Muscle layer of colon (tissue), 2 donors: ENCODE measurements at regions not wholly inside any gene's neighbourhood (a gene's known extent, or its start where the extent isn't known, plus 50 kb on each side); places are given as distances from the start of the nearest gene placed in this dataset.
"Not testable (repeated sequence)": the region's sequence is repeated elsewhere in the genome, so short reads cannot be mapped to it uniquely, and the experiment has no call there.

Experiments
- H3K27ac ChIP-seq: one replicate; pipeline ENCODE4 v1.7.0; 2013; ENCODE audit warnings: low read depth, mild to moderate bottlenecking, low read length, moderate library complexity
- H3K27me3 ChIP-seq, 2 donors: one replicate each; pipeline ENCODE4 v1.7.0; 2013; ENCODE audit warnings: low read length in 2 of 2, mild to moderate bottlenecking in 2 of 2; ENCODE audit not compliant: insufficient read depth in 2 of 2, control insufficient read depth in 1 of 2
- H3K36me3 ChIP-seq: one replicate; pipeline ENCODE4 v1.7.0; 2013; ENCODE audit warnings: mild to moderate bottlenecking, low read length; ENCODE audit not compliant: insufficient read depth
- H3K4me1 ChIP-seq: one replicate; pipeline ENCODE4 v1.7.0; 2013; ENCODE audit warnings: mild to moderate bottlenecking, low read length; ENCODE audit not compliant: insufficient read depth
- H3K4me3 ChIP-seq, 2 donors: one replicate each; pipeline ENCODE4 v1.7.0; 2013; ENCODE audit warnings: low read length in 2 of 2, low read depth in 1 of 2, mild to moderate bottlenecking in 1 of 2, moderate library complexity in 1 of 2
- H3K9ac ChIP-seq: one replicate; pipeline ENCODE4 v1.7.0; 2013; ENCODE audit warnings: low read length
- H3K9me3 ChIP-seq: one replicate; pipeline ENCODE4 v1.7.0; 2013; ENCODE audit warnings: mild to moderate bottlenecking, low read length
- donor health status: abdominal sarcoma.
- donor health status: Adenocarcinoma of cecum.

GRCh38 chr16:59683709-59684108 is 949.6 kb upstream of the GOT2 start:
- Histone ChIP-seq H3K27me3 (no peaks in the 10 kb centered on the region), H3K9ac (no peak overlapping the region), H3K36me3 (no peaks in the 10 kb centered on the region), H3K4me3 (no peak overlapping the region), H3K9me3 (no peaks in the 10 kb centered on the region), H3K27ac (no peak overlapping the region), H3K4me1 (no peaks in the 10 kb centered on the region)

- H3K4me3 ChIP-seq, result no peak overlapping the region
- no peaks in the 10 kb centered on the region for H3K9me3 ChIP-seq
- no peak overlapping the region for H3K9ac ChIP-seq
- no peaks in the 10 kb centered on the region for H3K4me1 ChIP-seq
- H3K27ac ChIP-seq, result no peak overlapping the region
- H3K36me3 ChIP-seq, result no peaks in the 10 kb centered on the region
- no peaks in the 10 kb centered on the region for H3K27me3 ChIP-seq
Observed at GRCh38 chr16:59665618-59666220, 931.6 kb upstream of the GOT2 start.

DNA sequence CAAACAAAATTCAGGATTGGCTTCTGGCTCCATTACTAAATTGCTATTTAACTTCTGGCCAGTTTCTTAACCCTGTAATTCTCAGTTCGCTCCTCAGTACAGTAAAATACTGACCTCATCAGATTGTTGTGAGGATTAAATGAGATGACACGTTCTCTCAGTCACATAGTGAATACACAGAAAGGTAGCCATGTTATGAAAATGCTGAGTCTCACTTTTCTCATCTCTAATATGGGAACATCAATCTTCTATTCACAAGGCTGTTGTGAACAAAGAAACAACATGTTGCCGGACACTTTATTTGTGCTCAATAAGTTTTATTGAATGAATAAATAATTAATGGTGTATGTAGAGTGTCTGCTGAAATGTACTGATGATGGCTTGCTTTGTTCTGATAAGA is 924.5 kb upstream of the GOT2 start:
- Histone ChIP-seq H3K4me3 (no peak overlapping the region), H3K9me3 (no peaks in the 10 kb centered on the region), H3K27ac (no peak overlapping the region), H3K27me3 (no peaks in the 10 kb centered on the region), H3K9ac (no peak overlapping the region), H3K4me1 (peaks cover 19% of the 10 kb centered on the region), H3K36me3 (no peaks in the 10 kb centered on the region)

DNA sequence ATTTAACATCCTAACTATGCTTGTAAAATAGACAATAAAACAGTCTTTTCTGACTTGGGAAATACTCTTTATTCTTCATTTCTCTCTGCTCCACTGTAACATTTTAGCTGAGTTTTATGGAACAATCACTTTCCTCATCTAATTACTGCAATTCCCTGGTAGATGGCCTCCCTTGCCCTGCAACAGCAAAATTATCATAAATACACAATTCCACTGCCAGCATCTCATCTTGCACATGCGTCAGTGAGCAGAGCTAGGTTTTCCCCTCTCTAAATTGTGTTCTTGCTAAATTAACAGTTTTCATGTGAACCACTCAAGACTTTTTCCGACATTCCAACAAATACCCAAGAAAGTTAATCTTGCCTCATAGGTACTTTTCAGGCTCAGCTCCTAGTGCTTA is 920.9 kb upstream of the GOT2 start:
- Histone ChIP-seq H3K9me3 (no peaks in the 10 kb centered on the region), H3K36me3 (no peaks in the 10 kb centered on the region), H3K4me1 (peaks cover 22% of the 10 kb centered on the region), H3K4me3 (no peak overlapping the region), H3K27ac (no peak overlapping the region), H3K9ac (no peak overlapping the region), H3K27me3 (no peaks in the 10 kb centered on the region)

DNA sequence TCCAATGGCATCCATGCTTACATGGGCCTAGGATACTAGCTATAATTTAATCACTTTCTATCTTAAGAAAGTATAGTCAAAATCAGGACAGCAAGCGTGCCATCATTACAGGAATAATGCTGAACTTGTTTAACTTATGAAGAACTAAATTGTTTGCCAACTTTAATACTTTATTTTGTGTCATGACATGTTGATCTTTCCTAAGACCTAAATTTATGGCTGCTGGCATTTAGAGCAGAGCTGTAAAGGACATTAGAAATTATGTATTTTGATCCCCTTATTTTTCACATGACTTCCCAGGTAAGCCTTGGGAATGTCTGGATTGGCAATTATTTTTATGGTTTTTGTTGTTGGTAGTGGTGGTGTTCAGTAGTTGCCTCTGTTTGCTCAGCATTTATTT is 920.3 kb upstream of the GOT2 start:
- H3K9ac ChIP-seq, result no peak overlapping the region
- no peak overlapping the region for H3K4me3 ChIP-seq
- H3K27me3 ChIP-seq, result no peaks in the 10 kb centered on the region
- H3K27ac ChIP-seq, result no peak overlapping the region
- H3K4me1 ChIP-seq, result peaks cover 22% of the 10 kb centered on the region
- no peaks in the 10 kb centered on the region for H3K36me3 ChIP-seq
- H3K9me3 ChIP-seq, result no peaks in the 10 kb centered on the region

- no peak overlapping the region for H3K9ac ChIP-seq
- H3K27ac ChIP-seq, result no peak overlapping the region
- H3K4me3 ChIP-seq, result no peak overlapping the region
- H3K9me3 ChIP-seq, result no peaks in the 10 kb centered on the region
- no peaks in the 10 kb centered on the region for H3K27me3 ChIP-seq
- peaks cover 22% of the 10 kb centered on the region for H3K4me1 ChIP-seq
- H3K36me3 ChIP-seq, result no peaks in the 10 kb centered on the region
Observed at GRCh38 chr16:59651662-59652061, 917.5 kb upstream of the GOT2 start.

GRCh38 chr16:59645194-59645593 is 911.1 kb upstream of the GOT2 start:
- H3K36me3 ChIP-seq, result no peaks in the 10 kb centered on the region
- no peaks in the 10 kb centered on the region for H3K4me1 ChIP-seq
- no peak overlapping the region for H3K4me3 ChIP-seq
- no peaks in the 10 kb centered on the region for H3K27me3 ChIP-seq
- no peaks in the 10 kb centered on the region for H3K9me3 ChIP-seq
- no peak overlapping the region for H3K9ac ChIP-seq
- H3K27ac ChIP-seq, result no peak overlapping the region

GRCh38 chr16:59635674-59636073 is 901.6 kb upstream of the GOT2 start:
- no peak overlapping the region for H3K4me3 ChIP-seq
- H3K27me3 ChIP-seq, result no peaks in the 10 kb centered on the region
- H3K9ac ChIP-seq, result no peak overlapping the region
- H3K9me3 ChIP-seq, result no peaks in the 10 kb centered on the region
- peaks cover 23% of the 10 kb centered on the region for H3K4me1 ChIP-seq
- no peak overlapping the region for H3K27ac ChIP-seq
- H3K36me3 ChIP-seq, result no peaks in the 10 kb centered on the region

GRCh38 chr16:59634951-59635350 is 900.8 kb upstream of the GOT2 start:
- no peak overlapping the region for H3K27ac ChIP-seq
- H3K27me3 ChIP-seq, result no peaks in the 10 kb centered on the region

GRCh38 chr16:59634004-59634579 is 900.0 kb upstream of the GOT2 start:
- Histone ChIP-seq H3K27me3 (no peaks in the 10 kb centered on the region), H3K4me3 (no peak overlapping the region), H3K9ac (no peak overlapping the region), H3K27ac (no peak overlapping the region), H3K9me3 (no peaks in the 10 kb centered on the region), H3K36me3 (no peaks in the 10 kb centered on the region), H3K4me1 (peaks cover 23% of the 10 kb centered on the region)

More at GRCh38 chr16:59634951-59635350, 900.8 kb upstream of the GOT2 start:
- no peaks in the 10 kb centered on the region for H3K9me3 ChIP-seq
- no peak overlapping the region for H3K4me3 ChIP-seq
- H3K36me3 ChIP-seq, result no peaks in the 10 kb centered on the region
- peaks cover 23% of the 10 kb centered on the region for H3K4me1 ChIP-seq
- no peak overlapping the region for H3K9ac ChIP-seq

GRCh38 chr16:59632276-59632855 is 898.2 kb upstream of the GOT2 start:
- Histone ChIP-seq H3K9ac (no peak overlapping the region), H3K4me3 (no peak overlapping the region), H3K27me3 (no peaks in the 10 kb centered on the region), H3K4me1 (peaks cover 23% of the 10 kb centered on the region), H3K9me3 (no peaks in the 10 kb centered on the region), H3K27ac (no peak overlapping the region), H3K36me3 (no peaks in the 10 kb centered on the region)

DNA sequence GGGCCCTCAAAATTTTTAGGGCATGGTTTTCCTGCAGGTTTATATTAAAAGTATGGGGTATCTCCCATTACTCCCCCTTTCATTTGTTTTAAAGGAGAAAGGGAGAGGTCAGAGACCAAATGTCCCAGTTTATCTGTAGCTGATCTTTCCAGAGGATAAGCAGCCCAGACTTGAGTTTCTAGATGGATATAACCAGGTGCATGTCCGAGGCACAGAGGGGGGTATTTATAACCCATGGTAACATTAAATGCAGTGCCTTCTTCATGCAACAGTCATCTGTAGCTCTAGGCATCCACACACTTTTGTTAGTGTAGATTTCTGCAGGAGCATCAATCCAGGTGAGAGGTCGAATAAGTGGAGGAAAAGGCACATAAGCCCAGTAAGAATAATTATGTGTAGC is 890.3 kb upstream of the GOT2 start:
- H3K27ac ChIP-seq, H3K4me1 ChIP-seq, H3K4me3 ChIP-seq, H3K27me3 ChIP-seq, H3K9me3 ChIP-seq, H3K36me3 ChIP-seq, H3K9ac ChIP-seq: not testable (repeated sequence)
